Neural crest cell (in vitro differentiated cells): ENCODE measurements at regions not wholly inside any gene's neighbourhood (a gene's known extent, or its start where the extent isn't known, plus 50 kb on each side); places are given as distances from the start of the nearest gene placed in this dataset.

Source experiments
- DNase-seq: peaks from one replicate; pipeline ENCODE4 v3.0.0; 2021; ENCODE audit warnings: low read depth, mixed read lengths, low spot score
- H3K27ac Mint-ChIP-seq: one replicate; pipeline ENCODE4 v1.8.0; 2021; ENCODE audit warnings: mild to moderate bottlenecking, mixed read lengths; ENCODE audit not compliant: unreplicated experiment
- H3K27me3 Mint-ChIP-seq: 2 replicates; pipeline ENCODE4 v1.8.0; 2021; ENCODE audit warnings: low read depth, mild to moderate bottlenecking, mixed read lengths
- H3K36me3 Mint-ChIP-seq: 2 replicates; pipeline ENCODE4 v1.8.0; 2021; ENCODE audit warnings: low read depth, mild to moderate bottlenecking, mixed read lengths
- H3K4me1 Mint-ChIP-seq: 2 replicates; pipeline ENCODE4 v1.8.0; 2021; ENCODE audit warnings: mixed read lengths
- H3K4me3 Mint-ChIP-seq: one replicate; pipeline ENCODE4 v1.8.0; 2021; ENCODE audit warnings: mild to moderate bottlenecking, mixed read lengths
- H3K9me3 Mint-ChIP-seq: 2 replicates; pipeline ENCODE4 v1.8.0; 2021; ENCODE audit warnings: mixed read lengths
- TF ChIP-seq, protein P1 (sequence below): fragments of 200-600 bp; sonication (generic); conservative IDR thresholded peaks from 2 replicates; pipeline ENCODE4 v1.5.0; 2021; ENCODE audit warnings: antibody characterized with exemption, mild to moderate bottlenecking

DNA sequence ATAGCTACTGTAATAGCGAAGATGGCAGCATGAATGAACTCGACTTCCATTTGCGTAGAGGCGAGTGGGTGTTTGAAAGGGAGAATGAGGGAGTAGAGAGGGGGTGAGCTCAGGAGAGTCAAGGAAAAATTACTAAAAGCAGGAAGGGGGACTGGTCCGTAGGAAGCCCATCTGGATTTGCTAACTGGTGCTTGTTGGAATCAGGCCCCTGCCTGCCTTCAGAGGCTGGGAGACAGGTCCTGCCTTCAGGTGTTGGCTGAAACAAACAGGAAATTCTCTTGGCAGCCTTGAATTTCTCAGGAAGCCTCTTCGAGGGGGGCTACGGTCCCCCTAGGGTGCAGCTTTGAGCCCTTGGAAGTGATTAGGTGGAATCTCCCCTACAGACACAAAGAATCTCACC is 121.7 kb downstream of the OLFM1 start:
- H3K27ac Mint-ChIP-seq: no peak overlapping the region
- peaks cover 15% of the 10 kb centered on the region for H3K4me1 Mint-ChIP-seq
- DNase-seq: no peak
- TF ChIP-seq, protein P1, sequence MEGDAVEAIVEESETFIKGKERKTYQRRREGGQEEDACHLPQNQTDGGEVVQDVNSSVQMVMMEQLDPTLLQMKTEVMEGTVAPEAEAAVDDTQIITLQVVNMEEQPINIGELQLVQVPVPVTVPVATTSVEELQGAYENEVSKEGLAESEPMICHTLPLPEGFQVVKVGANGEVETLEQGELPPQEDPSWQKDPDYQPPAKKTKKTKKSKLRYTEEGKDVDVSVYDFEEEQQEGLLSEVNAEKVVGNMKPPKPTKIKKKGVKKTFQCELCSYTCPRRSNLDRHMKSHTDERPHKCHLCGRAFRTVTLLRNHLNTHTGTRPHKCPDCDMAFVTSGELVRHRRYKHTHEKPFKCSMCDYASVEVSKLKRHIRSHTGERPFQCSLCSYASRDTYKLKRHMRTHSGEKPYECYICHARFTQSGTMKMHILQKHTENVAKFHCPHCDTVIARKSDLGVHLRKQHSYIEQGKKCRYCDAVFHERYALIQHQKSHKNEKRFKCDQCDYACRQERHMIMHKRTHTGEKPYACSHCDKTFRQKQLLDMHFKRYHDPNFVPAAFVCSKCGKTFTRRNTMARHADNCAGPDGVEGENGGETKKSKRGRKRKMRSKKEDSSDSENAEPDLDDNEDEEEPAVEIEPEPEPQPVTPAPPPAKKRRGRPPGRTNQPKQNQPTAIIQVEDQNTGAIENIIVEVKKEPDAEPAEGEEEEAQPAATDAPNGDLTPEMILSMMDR: no peak
- no peaks in the 10 kb centered on the region for H3K36me3 Mint-ChIP-seq
- no peaks in the 10 kb centered on the region for H3K9me3 Mint-ChIP-seq
- H3K27me3 Mint-ChIP-seq: no peaks in the 10 kb centered on the region
- H3K4me3 Mint-ChIP-seq: no peak overlapping the region

DNA sequence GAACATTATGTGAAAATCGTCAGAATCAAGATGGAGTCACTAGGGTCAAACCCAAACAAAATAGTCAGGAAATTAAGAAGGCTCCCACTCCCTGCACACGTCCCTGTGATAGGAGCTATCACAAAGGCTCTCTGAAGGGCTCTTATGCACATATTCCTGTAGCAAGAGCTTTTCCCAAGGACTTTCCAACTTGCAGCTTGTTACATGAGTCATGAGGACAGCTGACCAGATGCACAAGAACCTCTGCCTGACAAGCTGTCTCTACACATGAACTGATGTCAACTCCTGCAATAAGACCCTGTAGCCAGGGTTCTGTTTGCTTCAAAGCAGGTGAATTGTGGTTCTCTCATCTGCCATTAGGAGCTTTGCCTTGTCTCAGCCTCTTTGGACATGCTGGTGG is 122.4 kb downstream of the OLFM1 start:
- no peak overlapping the region for H3K4me3 Mint-ChIP-seq
- no peaks in the 10 kb centered on the region for H3K9me3 Mint-ChIP-seq
- no peaks in the 10 kb centered on the region for H3K27me3 Mint-ChIP-seq
- TF ChIP-seq, protein P1: no peak
- no peaks in the 10 kb centered on the region for H3K36me3 Mint-ChIP-seq
- no peak for DNase-seq
- H3K4me1 Mint-ChIP-seq: peaks cover 20% of the 10 kb centered on the region
- H3K27ac Mint-ChIP-seq: no peak overlapping the region

DNA sequence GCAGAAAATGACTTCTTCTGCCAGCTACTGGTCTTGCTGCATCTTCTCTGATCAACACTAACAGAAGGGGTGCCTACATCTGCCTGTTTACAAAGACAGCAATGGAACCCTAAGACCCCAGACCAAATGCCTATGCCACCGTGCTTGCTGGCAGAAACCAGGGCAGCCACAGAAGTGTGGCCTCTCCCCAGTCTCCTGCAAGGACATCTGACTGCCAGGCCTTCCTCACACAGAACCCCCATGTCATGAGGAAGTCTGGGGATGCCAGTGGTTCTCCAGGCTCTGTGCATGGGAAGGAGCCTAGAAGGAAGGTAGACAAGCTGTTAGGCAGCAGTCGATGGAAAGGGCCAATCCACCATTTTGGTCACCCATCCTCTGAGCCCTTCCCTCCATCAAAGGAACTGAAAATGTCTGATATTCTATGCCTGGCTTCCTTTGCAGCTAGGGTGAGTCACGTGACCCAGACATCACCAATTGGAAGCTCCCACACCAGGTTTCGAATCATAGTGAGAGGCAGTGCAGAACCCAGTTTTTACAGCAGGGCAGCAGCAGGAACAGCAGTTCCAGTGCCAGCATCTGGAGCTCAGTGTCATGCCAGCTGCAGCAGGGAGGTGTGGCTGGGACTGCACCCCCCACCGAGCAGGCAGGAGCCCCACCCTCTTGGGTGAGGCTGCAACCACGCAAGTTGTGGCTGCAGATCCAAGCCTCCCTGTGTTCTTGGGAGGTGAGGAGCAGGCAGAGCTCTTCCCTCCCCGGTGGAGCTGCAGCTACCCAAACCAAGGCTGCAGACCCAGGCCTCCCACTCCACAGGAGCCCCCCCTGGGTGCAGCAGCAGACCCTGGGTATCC is 123.4 kb downstream of the OLFM1 start:
- Mint-ChIP-seq H3K4me1 (peaks cover 14% of the 10 kb centered on the region), H3K9me3 (no peaks in the 10 kb centered on the region), H3K27ac (no peak overlapping the region), H3K36me3 (no peaks in the 10 kb centered on the region), H3K27me3 (no peaks in the 10 kb centered on the region), H3K4me3 (no peak overlapping the region)
- TF ChIP-seq, protein P1: no peak
- no peak for DNase-seq

- no peak overlapping the region for H3K27ac Mint-ChIP-seq
- no peaks in the 10 kb centered on the region for H3K9me3 Mint-ChIP-seq
- TF ChIP-seq, protein P1: no peak
- no peaks in the 10 kb centered on the region for H3K36me3 Mint-ChIP-seq
- H3K4me3 Mint-ChIP-seq: no peak overlapping the region
- no peak for DNase-seq
- peaks cover under 1% of the 10 kb centered on the region for H3K27me3 Mint-ChIP-seq
- H3K4me1 Mint-ChIP-seq: peaks cover 15% of the 10 kb centered on the region
Observed at GRCh38 chr9:135211524-135211890, 124.0 kb downstream of the OLFM1 start.

DNA sequence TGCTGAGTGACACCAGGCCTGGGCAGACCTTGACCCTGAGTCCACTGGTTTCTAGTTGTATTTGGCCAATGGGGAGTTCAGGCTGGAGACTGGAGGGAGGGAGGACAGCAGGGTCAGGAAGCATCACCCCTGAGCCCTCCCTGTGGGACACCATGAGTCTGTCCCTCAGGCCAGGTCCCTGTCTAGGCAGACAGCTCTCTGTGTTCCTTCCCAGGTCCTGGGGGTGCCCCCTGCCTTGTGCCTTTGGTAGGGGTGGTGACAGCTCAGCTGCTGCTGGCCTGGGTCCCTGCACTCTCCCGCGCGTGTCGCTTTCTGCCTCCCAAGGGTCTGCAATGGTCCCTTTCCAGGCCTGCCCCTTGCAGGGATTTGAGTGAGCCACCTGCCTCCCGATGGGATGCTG is 125.5 kb downstream of the OLFM1 start:
- H3K36me3 Mint-ChIP-seq: no peaks in the 10 kb centered on the region
- H3K9me3 Mint-ChIP-seq: no peaks in the 10 kb centered on the region
- TF ChIP-seq, protein P1: no peak
- no peak overlapping the region for H3K4me3 Mint-ChIP-seq
- H3K4me1 Mint-ChIP-seq: peaks cover 24% of the 10 kb centered on the region
- H3K27ac Mint-ChIP-seq: no peak overlapping the region
- H3K27me3 Mint-ChIP-seq: peaks cover 9% of the 10 kb centered on the region
- DNase-seq: no peak
